GM19240 (cell line): ENCODE measurements at regions not wholly inside any gene's neighbourhood (a gene's known extent, or its start where the extent isn't known, plus 50 kb on each side); places are given as distances from the start of the nearest gene placed in this dataset.
"Not testable (repeated sequence)": the region's sequence is repeated elsewhere in the genome, so short reads cannot be mapped to it uniquely, and the experiment has no call there.

ENCODE experiments used
- DNase-seq: peaks from one replicate; pipeline ENCODE4 v3.0.0; 2011; ENCODE audit warnings: low spot score; ENCODE audit not compliant: insufficient read length

DNA sequence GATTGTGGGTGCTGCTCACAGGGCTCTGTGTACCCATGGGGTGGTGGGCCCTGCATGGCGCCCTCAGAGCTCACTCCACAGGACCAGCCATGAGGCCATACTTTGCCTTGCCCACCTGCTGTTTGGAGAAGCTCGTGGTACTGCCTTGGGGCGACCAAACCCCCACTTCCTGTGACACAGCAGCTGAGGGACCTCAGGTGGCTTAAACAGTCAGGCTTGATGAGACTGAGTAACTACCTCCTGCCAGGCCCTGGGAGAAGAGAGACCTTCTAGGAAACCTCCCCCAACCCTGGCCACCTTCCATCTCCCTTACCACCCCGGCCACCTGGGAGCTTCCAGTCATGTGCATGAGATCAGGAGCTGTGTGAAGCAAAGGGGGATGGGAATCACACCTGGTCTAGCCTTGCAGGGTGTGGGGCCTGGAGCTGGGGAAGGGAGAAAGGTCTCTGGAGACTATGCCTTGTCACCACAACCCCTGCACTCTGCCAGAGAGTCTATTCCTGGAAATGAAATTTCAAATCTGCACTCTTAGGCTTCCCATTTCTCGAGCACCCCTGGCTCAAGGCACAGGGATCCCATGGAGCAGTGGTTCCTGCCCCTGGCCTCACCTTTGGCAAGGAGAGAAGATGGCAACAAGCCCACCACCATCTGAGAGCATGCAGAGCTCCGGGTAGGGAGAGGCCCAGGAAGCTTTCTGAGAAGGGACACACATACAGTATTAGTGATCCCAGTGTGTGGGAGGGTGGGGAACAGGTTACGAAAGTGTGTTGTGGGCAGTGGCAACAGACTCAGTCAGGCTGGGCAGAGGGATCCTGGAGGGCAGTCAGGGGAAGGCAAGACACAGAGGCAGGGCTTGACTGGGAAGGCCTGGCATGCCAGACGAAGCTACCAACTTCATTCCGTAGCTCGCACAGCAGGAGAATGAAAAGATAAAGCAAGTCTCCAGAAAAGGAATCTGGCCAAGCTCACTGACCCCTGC is 125.0 kb downstream of the URI1 start:
- no peak for DNase-seq

- not testable (repeated sequence) for DNase-seq
Observed at GRCh38 chr19:30067956-30068506, 126.0 kb downstream of the URI1 start.

DNA sequence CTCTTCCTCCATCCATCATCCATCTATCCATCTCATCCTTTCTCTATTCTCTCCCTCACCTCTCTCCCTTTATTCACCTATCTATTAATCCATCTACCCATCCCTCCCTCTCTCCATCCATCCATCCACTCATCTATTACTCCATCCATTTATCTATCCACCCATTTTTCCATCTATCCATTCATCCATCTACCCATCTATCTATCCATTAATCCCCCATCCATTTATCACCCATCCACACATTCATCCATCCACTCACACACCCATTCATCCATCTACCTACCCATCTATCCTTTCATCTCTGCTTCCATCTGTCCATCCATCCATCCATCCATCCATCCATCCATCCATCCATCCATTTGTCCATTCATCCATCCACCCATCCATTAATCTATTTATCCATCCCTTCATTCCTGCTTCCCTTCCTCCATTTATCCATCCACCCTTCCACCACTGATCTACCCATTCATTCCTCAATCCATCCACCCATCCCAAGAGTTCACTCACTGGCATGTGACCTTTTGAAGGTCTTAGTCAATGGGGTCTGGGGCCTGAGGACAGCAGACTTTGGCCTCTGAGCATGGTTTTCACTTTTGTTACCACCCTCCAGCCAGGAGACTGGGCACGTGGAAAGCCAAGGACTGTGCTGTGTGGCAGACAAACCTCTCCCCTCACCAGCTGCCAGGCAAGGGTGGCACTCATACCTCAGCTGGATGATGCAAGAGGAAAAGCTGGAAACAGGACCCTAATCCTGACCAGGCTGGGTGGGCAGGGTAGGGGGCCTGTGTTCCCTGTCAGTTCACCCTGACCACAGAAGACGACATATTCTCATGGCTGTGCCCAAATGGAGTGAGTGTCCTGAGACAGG is 126.7 kb downstream of the URI1 start:
- DNase-seq: no peak

DNA sequence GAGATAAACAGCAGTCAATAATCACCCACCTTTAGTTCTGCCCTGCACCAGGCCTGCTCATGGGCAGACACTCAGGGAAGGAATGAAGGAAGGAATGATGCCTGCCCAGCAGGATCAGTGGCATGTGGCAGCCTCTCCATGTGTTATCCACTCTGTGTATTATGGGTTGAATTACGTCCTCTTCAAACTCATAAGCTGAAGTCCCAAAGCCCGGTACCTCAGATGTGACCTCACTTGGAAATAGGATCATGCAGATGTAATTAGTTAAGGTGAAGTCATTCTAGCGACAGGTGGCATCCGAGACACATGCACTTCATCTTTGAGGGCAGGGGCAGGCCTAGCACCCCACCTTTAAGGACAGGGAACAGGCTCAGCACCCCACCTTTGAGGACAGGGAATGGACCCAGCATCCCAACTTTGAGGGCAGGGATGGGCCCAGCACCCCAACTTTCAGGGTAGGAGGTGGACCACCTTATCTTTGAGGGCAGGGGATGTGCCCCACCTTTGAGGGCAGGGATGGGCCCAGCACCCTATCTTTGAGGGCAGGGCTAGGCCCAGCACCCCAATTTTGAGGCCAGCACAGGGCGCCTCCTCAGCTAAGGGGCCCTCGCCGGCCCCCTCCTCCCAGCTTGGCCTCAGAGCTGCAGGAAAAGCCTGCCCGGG is 127.6 kb downstream of the URI1 start:
- DNase-seq: no peak

GRCh38 chr19:30070198-30070967 is 128.3 kb downstream of the URI1 start:
- DNase-seq: no peak

- DNase-seq: no peak
Observed at GRCh38 chr19:30070968-30071632, 129.1 kb downstream of the URI1 start.

GRCh38 chr19:30071871-30072270 is 129.8 kb downstream of the URI1 start:
- DNase-seq: no peak

DNA sequence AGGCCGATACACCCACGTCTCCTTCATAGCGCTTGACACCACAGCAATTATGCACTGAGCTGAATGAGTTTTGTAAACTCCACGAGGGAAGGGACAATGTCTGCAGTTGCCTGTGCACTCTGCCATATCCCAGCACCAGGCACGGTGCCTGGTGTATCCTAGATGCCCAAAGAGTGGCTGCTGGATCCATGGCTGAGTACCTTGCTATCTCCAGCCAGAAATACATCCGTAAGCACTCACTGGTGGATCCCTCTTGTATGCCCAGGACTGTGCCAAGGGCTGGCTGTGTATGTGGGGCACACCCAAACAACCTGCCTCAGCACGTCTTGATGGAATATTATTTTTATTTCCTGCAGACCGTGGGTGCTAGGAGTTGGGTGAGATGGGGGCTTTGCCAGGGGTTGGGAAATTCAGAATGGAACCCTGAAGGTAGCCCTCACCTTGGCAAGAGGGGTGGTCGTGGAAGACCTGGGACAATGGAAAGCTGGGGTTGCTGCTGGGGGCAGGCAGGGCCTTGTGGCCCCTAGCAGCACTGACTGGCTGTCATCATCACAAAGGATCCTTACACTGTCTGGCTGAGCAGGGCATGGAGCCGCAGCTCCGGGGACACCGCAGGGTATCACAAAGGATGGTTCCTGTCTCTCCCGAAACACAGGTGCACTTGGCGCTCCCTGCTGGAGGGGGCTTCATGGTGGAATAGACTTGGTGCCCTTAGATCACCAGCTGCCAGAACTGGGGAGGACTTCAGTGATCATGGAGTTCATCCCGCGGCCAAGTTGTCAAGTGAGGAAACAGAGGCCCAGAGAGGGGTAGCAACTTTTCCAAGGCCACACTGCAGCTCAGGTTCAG is 131.3 kb downstream of the URI1 start:
- no peak for DNase-seq

GRCh38 chr19:30074096-30074495 is 132.1 kb downstream of the URI1 start:
- no peak for DNase-seq

DNA sequence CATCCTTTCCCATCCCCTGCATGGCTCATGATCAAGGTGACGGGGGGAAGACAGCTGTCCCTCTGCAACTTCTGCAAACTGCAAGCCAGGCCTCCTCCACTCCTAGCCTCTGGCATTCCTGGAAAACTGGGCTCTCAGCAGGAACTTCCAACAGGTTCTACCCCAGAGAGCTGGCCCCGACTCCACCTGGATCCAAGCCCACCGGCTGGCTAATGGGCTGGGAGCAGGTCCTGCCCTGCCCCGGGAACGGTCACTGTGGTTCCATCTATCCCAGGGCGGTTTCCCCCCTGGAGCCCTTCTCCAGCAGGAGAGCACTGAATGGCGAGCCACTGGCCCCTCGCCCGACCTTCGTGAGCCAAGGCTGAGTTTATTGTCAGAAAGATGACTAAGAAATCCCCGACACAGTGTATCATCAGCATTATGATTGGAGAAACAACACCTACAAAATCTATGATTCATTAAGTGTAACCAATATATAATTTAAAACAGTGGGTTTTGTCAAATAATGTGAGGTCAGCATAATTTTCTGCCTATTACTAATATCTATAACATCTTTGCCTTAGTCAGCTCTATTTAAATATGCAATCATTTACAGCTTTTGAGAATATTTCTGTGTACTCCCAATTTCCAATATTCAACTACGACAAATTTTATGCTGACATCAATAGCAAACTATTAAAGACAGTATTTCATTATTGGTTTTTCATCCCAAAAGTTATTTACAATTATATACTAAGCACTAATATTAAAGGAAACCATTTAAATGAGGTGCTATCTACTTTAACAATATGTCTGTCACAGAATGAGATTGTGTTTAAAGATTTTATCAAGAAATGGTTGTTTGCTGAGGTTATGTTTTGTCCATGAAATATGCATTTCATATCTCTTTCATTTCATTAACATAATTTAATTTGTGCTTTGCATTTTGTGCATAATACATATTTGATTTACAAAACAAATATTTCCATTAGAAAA is 133.0 kb downstream of the URI1 start:
- no peak for DNase-seq

DNA sequence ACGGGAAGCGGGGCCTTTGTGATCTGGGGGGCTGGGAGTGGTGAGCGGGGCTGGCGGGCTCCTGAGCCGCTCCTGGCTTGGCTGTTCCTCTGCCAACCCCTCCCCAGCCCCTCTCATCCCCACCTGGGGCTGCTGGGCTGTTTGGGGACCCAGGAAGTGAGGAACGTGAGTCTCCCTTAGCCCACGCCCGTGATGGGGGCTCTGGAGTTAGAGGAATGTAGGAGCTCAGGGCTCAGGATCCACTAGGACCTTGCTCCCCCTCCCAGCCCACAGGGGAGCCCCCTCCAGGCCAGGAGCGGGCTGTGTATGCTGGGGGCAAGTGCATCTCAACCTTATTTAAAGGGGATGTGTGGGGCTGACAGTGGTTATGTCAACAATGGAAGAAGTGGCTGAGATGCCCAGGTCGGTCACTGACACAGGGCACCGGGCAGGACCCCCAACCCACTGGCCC is 134.1 kb downstream of the URI1 start:
- no peak for DNase-seq

DNA sequence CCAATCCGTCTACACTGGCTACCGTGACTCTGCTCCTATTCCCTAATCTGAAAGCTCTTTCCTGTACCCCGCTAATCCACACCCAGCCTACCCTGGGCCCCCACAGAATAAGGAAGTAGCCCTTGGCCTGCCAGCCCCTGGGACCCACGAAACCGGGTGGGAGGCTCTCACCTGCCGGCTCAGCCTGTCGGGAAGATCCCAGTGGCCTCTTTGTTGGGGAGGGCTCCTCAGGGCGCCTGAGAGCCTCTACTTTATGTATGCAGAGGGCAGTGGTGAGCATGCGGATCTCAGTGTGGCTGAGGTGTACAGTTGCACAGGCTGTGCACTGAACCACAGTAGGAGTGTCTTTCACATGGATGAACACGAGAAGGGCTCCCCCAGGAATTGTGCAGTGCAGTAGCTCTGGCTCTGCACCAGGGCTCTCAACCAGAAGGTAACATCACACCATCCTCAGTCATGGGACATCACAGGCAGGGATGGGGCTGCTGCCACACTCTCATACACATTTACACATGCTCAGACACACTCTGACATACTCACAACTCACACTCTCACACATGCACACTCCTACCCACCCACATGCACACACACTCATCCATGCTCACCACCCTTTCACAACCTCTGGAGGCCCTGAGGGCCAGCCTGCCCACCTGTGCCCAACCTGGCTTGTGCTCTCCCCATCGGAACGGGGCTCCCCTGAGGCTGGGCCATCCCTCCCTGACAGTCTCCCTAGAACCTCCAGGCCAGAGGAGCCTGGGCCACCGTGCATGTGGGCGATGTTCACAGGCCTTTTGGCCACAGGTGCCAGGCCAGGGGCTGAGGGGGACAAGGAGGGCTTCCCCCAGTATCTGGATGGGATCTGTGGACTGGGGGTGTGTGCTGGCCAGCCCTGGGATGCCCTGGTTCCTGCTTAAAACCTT is 135.0 kb downstream of the URI1 start:
- no peak for DNase-seq

DNA sequence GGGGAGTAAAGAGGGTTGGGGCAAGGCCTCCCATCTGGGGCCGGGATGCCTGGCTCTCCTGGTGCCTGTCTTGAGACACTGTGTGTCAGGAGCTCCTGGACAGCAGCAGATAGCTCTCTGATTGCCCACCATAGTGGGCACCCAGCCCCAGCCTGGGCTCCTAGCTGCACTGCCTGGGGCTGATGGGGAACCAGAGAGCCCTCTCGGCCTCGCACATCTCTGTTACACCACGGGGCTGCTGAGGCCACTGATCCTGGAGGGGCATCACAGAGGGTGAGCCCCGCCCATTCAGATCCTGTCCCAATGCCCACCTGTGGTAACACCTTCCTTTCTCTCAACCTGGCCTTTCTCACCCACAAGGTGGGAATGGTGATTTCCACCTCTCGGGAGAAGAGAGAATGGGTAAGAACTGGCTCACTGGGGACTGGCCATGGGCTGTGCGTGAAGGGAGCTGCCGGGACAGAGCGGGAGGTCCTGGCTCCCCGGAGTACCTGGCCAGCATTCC is 135.9 kb downstream of the URI1 start:
- DNase-seq: no peak

DNA sequence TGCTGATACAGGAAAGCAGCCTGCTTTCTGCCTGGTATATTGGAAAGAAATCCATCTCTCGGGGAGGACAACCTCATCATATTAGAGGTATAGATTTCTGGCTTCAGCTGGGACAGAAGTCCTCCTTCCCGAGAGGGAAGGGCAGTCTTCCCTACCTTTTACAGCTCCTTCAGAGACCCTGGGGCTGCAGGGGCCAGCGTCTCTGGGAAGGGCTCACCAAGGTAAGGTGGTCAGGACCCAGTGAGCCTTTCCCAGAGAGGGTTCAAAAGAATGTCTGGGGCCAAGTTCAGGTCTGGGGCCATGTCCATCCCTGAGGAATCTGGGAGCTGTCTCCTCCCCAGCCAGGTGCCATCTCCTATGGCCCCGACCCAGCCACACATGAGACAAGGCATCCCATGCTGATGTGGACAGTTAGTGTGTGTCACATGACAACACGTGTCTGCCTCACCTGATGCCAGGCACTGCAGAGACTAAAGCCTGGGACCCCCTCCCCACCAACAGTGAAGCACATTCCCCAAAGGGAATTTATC is 136.4 kb downstream of the URI1 start:
- DNase-seq: no peak

- DNase-seq: no peak
Observed at GRCh38 chr19:30079200-30079599, 137.2 kb downstream of the URI1 start.

- DNase-seq: no peak
Observed at GRCh38 chr19:30082168-30082567, 140.1 kb downstream of the URI1 start.
